B cell (primary cell): ENCODE measurements at regions not wholly inside any gene's neighbourhood (a gene's known extent, or its start where the extent isn't known, plus 50 kb on each side); places are given as distances from the start of the nearest gene placed in this dataset.

ENCODE experiments used
- ATAC-seq: fragments of 200-7000 bp; cut with Tn5 transposase; one replicate; pipeline ENCODE4 v1.10.0; 2021; ENCODE audit warnings: low read depth, mild to moderate bottlenecking, moderate number of reproducible peaks, moderate library complexity
- CTCF ChIA-PET: fragments of 350-600 bp; sonication (Branson Sonifier 250); formaldehyde crosslinking; loops from one replicate; lab custom pipeline; 2021; ENCODE audit warnings: antibody characterized with exemption, inconsistent platforms; lab: Charles Lee
- POLR2A ChIA-PET: fragments of 350-600 bp; sonication (Branson Sonifier 250); formaldehyde crosslinking; loops from one replicate; lab custom pipeline; 2021; ENCODE audit warnings: antibody characterized with exemption; lab: Charles Lee
- DNase-seq: peaks from one replicate; pipeline ENCODE4 v3.0.0; 2013
- H2AFZ ChIP-seq: 2 replicates; pipeline ENCODE4 v1.6.1; 2012; ENCODE audit warnings: mild to moderate bottlenecking, low read depth, low read length; ENCODE audit not compliant: insufficient read depth, poor library complexity, severe bottlenecking
- H3K27ac ChIP-seq, 2 donors: 1 replicate in 1 of 2; 2 replicates in 1 of 2; pipeline ENCODE4 v1.5.1; 2012 to 2013; ENCODE audit warnings: low read length in 2 of 2, mild to moderate bottlenecking in 2 of 2, moderate library complexity in 1 of 2
- H3K27me3 ChIP-seq, 4 experiments: fragments of 200-600 bp in 1 of 4; sonication (generic) in 1 of 4; replicated peaks in 1 of 4; 1 replicate in 2 of 4; 2 replicates in 2 of 4; pipeline versions ENCODE4 v1.6.1 to v1.7.0; 2013 to 2016; ENCODE audit warnings: low read length in 3 of 4, mild to moderate bottlenecking in 2 of 4, mixed read lengths in 1 of 4, moderate library complexity in 1 of 4; ENCODE audit not compliant: insufficient read depth in 4 of 4, control insufficient read depth in 3 of 4; ENCODE audit errors: control extremely low read depth in 1 of 4
- H3K36me3 ChIP-seq, 2 experiments: replicated peaks in 1 of 2; 1 replicate in 1 of 2; 2 replicates in 1 of 2; pipeline versions ENCODE4 v1.6.1 to v1.7.1; 2013; ENCODE audit warnings: low read length in 1 of 2; ENCODE audit not compliant: insufficient read depth in 2 of 2, control insufficient read depth in 1 of 2; ENCODE audit errors: control extremely low read depth in 1 of 2, extremely low read depth in 1 of 2
- H3K4me1 ChIP-seq, 2 donors: fragments of 200-600 bp in 1 of 2; sonication (generic) in 1 of 2; 1 replicate in 1 of 2; 2 replicates in 1 of 2; pipeline versions ENCODE4 v1.5.1 to v1.6.1; 2013 to 2017; ENCODE audit warnings: low read length in 2 of 2; ENCODE audit not compliant: control insufficient read depth in 2 of 2, insufficient read depth in 2 of 2
- H3K4me2 ChIP-seq: replicated peaks from 2 replicates; pipeline ENCODE3; 2012; ENCODE audit warnings: mild to moderate bottlenecking, low read depth, low read length; ENCODE audit not compliant: poor library complexity, severe bottlenecking
- H3K4me3 ChIP-seq, 5 experiments: fragments of 200-600 bp in 1 of 5; sonication (generic) in 1 of 5; 1 replicate in 3 of 5; 2 replicates in 2 of 5; pipeline versions ENCODE4 v1.5.1 to v1.7.0; 2011 to 2016; ENCODE audit warnings: low read length in 4 of 5, mild to moderate bottlenecking in 4 of 5, low read depth in 2 of 5, control low read depth in 1 of 5, moderate library complexity in 1 of 5; ENCODE audit not compliant: insufficient read depth in 1 of 5; ENCODE audit errors: control extremely low read depth in 1 of 5, extremely low read depth in 1 of 5
- H3K79me2 ChIP-seq: fragments of 200-600 bp; sonication (generic); one replicate; pipeline ENCODE4 v1.6.0; 2016; ENCODE audit warnings: low read length; ENCODE audit not compliant: control insufficient read depth, insufficient read depth
- H3K9ac ChIP-seq: fragments of 200-600 bp; sonication (generic); 2 replicates; pipeline ENCODE4 v1.6.1; 2017; ENCODE audit warnings: mild to moderate bottlenecking, low read length, moderate library complexity
- H3K9me3 ChIP-seq, 3 donors: one replicate each; pipeline versions ENCODE4 v1.6.1 to v1.7.1; 2013; ENCODE audit warnings: low read length in 2 of 3; ENCODE audit not compliant: control insufficient read depth in 2 of 3, insufficient read depth in 1 of 3; ENCODE audit errors: control extremely low read depth in 1 of 3
- H4K20me1 ChIP-seq: 2 replicates; pipeline ENCODE4 v1.6.0; 2012; ENCODE audit warnings: mild to moderate bottlenecking, low read length; ENCODE audit not compliant: insufficient read depth, control insufficient read depth, poor library complexity, severe bottlenecking
- H3K27ac Mint-ChIP-seq: one replicate; pipeline ENCODE4 v1.8.0; 2021; ENCODE audit warnings: mixed read lengths
- H3K27me3 Mint-ChIP-seq: one replicate; pipeline ENCODE4 v1.8.0; 2021; ENCODE audit warnings: mixed read lengths
- H3K4me1 Mint-ChIP-seq: one replicate; pipeline ENCODE4 v1.8.0; 2021; ENCODE audit warnings: mixed read lengths
- H3K4me3 Mint-ChIP-seq: one replicate; pipeline ENCODE4 v1.8.0; 2021; ENCODE audit warnings: mixed read lengths
- H3K9me3 Mint-ChIP-seq: one replicate; pipeline ENCODE4 v1.8.0; 2022; ENCODE audit warnings: mixed read lengths; ENCODE audit not compliant: insufficient read depth
- EZH2 ChIP-seq: IDR thresholded peaks from 2 replicates; pipeline ENCODE4 v1.6.1; 2012; ENCODE audit warnings: borderline replicate concordance, low read depth, mild to moderate bottlenecking, moderate library complexity, low read length; ENCODE audit not compliant: insufficient read depth, poor library complexity, severe bottlenecking
- WGBS: methylation state at CpG from one replicate; pipeline ENCODE4 v1.1.5; 2013; ENCODE audit warnings: missing lambda C conversion rate; ENCODE audit not compliant: insufficient coverage; 5-methylcytosine and 5-hydroxymethylcytosine counted together
- intact Hi-C: fragments of 100-400 bp; cut with micrococcal nuclease; formaldehyde crosslinking; loops from one replicate; pipeline ENCODE4 v1.10.0; 2022
- TF ChIP-seq, protein P1 (sequence below): fragments of 200-600 bp; IDR thresholded peaks from one replicate; pipeline ENCODE4 v1.8.0; 2022; ENCODE audit warnings: antibody characterized with exemption, mild to moderate bottlenecking

- H3K9me3 Mint-ChIP-seq: no peaks in the 10 kb centered on the region
- H3K27me3 Mint-ChIP-seq: peaks cover 21% of the 10 kb centered on the region
- H3K4me2 ChIP-seq: no peak overlapping the region
- H3K4me3 Mint-ChIP-seq: no peak overlapping the region
- H3K36me3 ChIP-seq: no peaks in the 10 kb centered on the region
- no peaks in the 10 kb centered on the region for H3K9me3 ChIP-seq
- TF ChIP-seq, protein P1, sequence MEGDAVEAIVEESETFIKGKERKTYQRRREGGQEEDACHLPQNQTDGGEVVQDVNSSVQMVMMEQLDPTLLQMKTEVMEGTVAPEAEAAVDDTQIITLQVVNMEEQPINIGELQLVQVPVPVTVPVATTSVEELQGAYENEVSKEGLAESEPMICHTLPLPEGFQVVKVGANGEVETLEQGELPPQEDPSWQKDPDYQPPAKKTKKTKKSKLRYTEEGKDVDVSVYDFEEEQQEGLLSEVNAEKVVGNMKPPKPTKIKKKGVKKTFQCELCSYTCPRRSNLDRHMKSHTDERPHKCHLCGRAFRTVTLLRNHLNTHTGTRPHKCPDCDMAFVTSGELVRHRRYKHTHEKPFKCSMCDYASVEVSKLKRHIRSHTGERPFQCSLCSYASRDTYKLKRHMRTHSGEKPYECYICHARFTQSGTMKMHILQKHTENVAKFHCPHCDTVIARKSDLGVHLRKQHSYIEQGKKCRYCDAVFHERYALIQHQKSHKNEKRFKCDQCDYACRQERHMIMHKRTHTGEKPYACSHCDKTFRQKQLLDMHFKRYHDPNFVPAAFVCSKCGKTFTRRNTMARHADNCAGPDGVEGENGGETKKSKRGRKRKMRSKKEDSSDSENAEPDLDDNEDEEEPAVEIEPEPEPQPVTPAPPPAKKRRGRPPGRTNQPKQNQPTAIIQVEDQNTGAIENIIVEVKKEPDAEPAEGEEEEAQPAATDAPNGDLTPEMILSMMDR: no peak
- TF ChIP-seq EZH2: no peak
- no peak overlapping the region for H3K27ac Mint-ChIP-seq
- H3K9ac ChIP-seq: no peak overlapping the region
- no CpG with 5 or more reads among the region's 3 CpGs for WGBS
- H3K27ac ChIP-seq: no peak overlapping the region
- DNase-seq (no peak), ATAC-seq (no peak)
- no peaks in the 10 kb centered on the region for H3K79me2 ChIP-seq
- no peaks in the 10 kb centered on the region for H3K4me1 Mint-ChIP-seq
- H3K27me3 ChIP-seq: no peaks in the 10 kb centered on the region
- ChIA-PET POLR2A (no interaction called here), CTCF (no interaction called here)
- H3K4me3 ChIP-seq: no peak overlapping the region
- no peaks in the 10 kb centered on the region for H4K20me1 ChIP-seq
- no peaks in the 10 kb centered on the region for H3K4me1 ChIP-seq
- no peak overlapping the region for H2AFZ ChIP-seq
- intact Hi-C loops: no loop called here
Measured at GRCh38 chr2:67838205-67838604, 224.6 kb downstream of the C1D start.

DNA sequence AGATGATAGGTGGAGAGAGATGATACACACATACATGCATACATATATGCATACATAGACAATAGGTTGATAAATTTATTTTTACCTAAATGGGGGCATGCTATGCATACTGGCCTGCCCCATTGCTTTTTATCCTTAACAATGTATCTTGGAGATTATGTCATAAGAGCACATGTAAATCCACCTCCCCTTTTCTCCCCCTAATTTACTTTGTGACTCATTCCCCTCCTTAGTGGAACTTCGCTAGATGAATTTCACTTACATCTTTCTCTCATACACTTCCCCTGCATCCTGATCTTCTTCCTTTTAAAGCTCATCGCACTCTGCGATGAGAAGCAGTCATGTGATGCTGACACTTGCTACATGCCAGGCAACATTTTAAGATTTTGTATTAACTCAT lies 223.6 kb downstream of the C1D start:
- TF ChIP-seq EZH2: no peak
- TF ChIP-seq, protein P1: no peak
- H3K4me2 ChIP-seq: no peak overlapping the region
- no peaks in the 10 kb centered on the region for H3K4me1 ChIP-seq
- Mint-ChIP-seq H3K27ac (no peak overlapping the region), H3K27me3 (peaks cover 18% of the 10 kb centered on the region), H3K4me1 (no peaks in the 10 kb centered on the region), H3K9me3 (no peaks in the 10 kb centered on the region), H3K4me3 (no peak overlapping the region)
- peaks cover 0 to 2% (median 0%) of the 10 kb centered on the region in 4 experiments for H3K27me3 ChIP-seq
- no peak overlapping the region for H2AFZ ChIP-seq
- intact Hi-C loops: no loop called here
- no peaks in the 10 kb centered on the region for H3K79me2 ChIP-seq
- H4K20me1 ChIP-seq: no peaks in the 10 kb centered on the region
- H3K36me3 ChIP-seq: no peaks in the 10 kb centered on the region
- WGBS: 70% methylated on average over 3 of the region's 3 CpGs
- no peak overlapping the region for H3K9ac ChIP-seq
- DNase-seq (no peak), ATAC-seq (no peak)
- H3K9me3 ChIP-seq: no peaks in the 10 kb centered on the region
- no peak overlapping the region for H3K4me3 ChIP-seq
- ChIA-PET POLR2A (no interaction called here), CTCF (interaction anchor here (0.6 kb wide), 1 partner anchor 10 kb away, joined by 3 read pairs; no protein-coding TSS in a partner anchor)
- no peak overlapping the region for H3K27ac ChIP-seq
